ENCODE measurements at regions not wholly inside any gene's neighbourhood (a gene's known extent, or its start where the extent isn't known, plus 50 kb on each side); places are given as distances from the start of the nearest gene placed in this dataset.
"Not testable (repeated sequence)": the region's sequence is repeated elsewhere in the genome, so short reads cannot be mapped to it uniquely, and the experiment has no call there.

DNA sequence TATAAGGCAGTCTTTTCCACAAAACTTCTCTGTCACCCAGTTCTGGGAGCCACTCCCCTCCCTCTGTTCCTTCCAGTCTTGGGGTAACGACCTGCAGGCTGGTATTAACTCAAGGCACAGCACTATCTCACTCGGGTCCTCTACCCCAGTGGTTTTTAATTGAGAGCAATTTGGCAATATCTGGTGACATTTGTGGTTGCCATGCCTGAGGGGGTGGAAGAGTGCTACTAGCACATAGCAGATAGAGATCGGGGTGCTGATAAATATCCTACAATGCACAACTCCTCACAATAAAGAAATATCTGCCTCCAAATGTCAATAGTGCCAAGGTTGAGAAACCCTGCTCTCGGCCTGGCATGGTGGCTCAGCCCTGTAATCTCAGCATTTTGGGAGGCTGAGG, 117.7 kb upstream of the ABCC4 start:
- Histone ChIP-seq H3K27ac (no peak overlapping the region), H3K27me3 (no peaks in the 10 kb centered on the region), H3K9me3 (replicated peaks) (no peaks in the 10 kb centered on the region), H3K4me3 (no peak overlapping the region), H3K36me3 (no peaks in the 10 kb centered on the region), H3K4me1 (no peaks in the 10 kb centered on the region)
- DNase-seq, result no peak

- no peaks in the 10 kb centered on the region for H3K4me1 ChIP-seq
- no peaks in the 10 kb centered on the region for H3K27me3 ChIP-seq
- H3K36me3 ChIP-seq, result no peaks in the 10 kb centered on the region
- DNase-seq, result no peak
- H3K27ac ChIP-seq, result no peak overlapping the region
- H3K4me3 ChIP-seq, result no peak overlapping the region
- H3K9me3 ChIP-seq (replicated peaks), result no peaks in the 10 kb centered on the region
These were observed 119.2 kb upstream of the ABCC4 start for GRCh38 chr13:95420501-95420900.

DNA sequence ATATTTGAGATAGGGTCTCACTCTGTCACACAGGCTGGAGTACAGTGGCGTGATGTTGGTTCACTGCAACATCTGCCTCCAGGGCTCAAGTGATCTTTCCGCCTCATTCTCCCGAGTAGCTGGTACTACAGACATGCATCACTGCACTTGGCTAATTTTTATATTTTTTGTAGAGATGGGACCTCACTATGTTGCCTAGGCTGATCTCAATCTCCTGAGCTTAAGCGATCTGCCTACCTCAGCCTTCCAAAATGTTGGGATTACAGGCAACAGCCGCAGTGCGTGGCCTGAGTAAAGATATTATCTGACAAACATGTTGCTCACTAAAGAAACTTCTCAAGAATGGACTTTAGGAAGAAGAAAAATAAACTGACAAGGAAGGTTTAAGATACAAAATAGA, 125.4 kb upstream of the ABCC4 start:
- no peaks in the 10 kb centered on the region for H3K9me3 ChIP-seq (replicated peaks)
- DNase-seq, result no peak
- no peak overlapping the region for H3K27ac ChIP-seq
- H3K36me3 ChIP-seq, result no peaks in the 10 kb centered on the region
- no peak overlapping the region for H3K4me3 ChIP-seq
- H3K4me1 ChIP-seq, result no peaks in the 10 kb centered on the region
- H3K27me3 ChIP-seq, result no peaks in the 10 kb centered on the region

DNA sequence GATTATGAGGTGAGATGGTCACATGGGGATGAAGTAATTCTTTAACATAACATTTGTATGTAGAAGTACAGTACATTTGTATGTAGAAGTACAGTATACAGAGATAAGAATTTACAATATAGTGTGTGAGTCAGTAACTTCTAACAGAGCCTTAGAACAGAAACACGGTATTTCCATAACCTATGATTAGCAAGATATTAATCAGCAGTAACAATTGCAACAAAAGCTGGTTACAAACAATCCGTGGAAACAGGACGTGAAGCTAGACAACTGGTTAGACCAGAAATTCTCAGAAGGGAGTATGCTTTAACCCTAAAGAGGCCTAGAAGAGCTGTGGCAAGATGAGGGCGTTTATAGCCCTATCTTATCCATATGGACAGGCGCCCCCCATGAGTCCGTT, 122.0 kb upstream of the CLDN10 start:
- H3K4me3 ChIP-seq; DNase-seq; H3K27me3 ChIP-seq; H3K27ac ChIP-seq; H3K9me3 ChIP-seq (replicated peaks); H3K36me3 ChIP-seq; H3K4me1 ChIP-seq: not testable (repeated sequence)

GRCh38 chr13:95432141-95432540, 120.4 kb upstream of the CLDN10 start:
- H3K4me1 ChIP-seq, result no peaks in the 10 kb centered on the region
- H3K9me3 ChIP-seq (replicated peaks), result no peaks in the 10 kb centered on the region
- DNase-seq, result no peak
- no peak overlapping the region for H3K27ac ChIP-seq
- H3K27me3 ChIP-seq, result no peaks in the 10 kb centered on the region
- no peak overlapping the region for H3K4me3 ChIP-seq
- no peaks in the 10 kb centered on the region for H3K36me3 ChIP-seq

- Histone ChIP-seq H3K36me3 (no peaks in the 10 kb centered on the region), H3K9me3 (replicated peaks) (no peaks in the 10 kb centered on the region), H3K4me1 (no peaks in the 10 kb centered on the region), H3K4me3 (no peak overlapping the region), H3K27me3 (no peaks in the 10 kb centered on the region), H3K27ac (no peak overlapping the region)
- no peak for DNase-seq
These were observed 119.0 kb upstream of the CLDN10 start for GRCh38 chr13:95433537-95433936.

GRCh38 chr13:95434111-95434510, 118.4 kb upstream of the CLDN10 start:
- no peak overlapping the region for H3K4me3 ChIP-seq
- H3K9me3 ChIP-seq (replicated peaks), result no peaks in the 10 kb centered on the region
- H3K27ac ChIP-seq, result no peak overlapping the region
- H3K27me3 ChIP-seq, result no peaks in the 10 kb centered on the region
- H3K4me1 ChIP-seq, result no peaks in the 10 kb centered on the region
- no peak for DNase-seq
- H3K36me3 ChIP-seq, result no peaks in the 10 kb centered on the region

GRCh38 chr13:95437561-95437960, 115.0 kb upstream of the CLDN10 start:
- H3K9me3 ChIP-seq (replicated peaks), result no peaks in the 10 kb centered on the region
- DNase-seq, result no peak

DNA sequence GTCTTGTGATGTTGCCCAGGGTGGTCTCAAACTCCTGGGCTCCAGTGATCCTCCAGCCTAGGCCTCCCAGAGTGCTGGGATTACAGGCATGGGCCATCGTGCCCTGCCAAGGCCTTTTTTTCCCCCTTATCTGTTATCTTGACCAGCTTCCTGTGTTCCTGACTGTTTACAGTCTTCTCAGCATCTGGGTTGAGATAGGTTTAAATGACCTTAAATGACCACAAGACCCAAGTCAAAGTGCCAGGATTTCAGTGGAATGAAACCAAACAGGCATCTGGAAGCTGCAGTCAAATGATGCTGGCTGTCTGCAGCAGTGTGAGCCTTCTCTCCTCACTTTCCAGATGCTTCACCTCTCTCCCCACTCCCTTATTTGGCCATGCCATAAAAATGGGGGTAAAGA, 114.2 kb upstream of the CLDN10 start:
- Histone ChIP-seq H3K36me3 (no peaks in the 10 kb centered on the region), H3K27me3 (no peaks in the 10 kb centered on the region), H3K4me3 (no peak overlapping the region), H3K27ac (no peak overlapping the region), H3K4me1 (no peaks in the 10 kb centered on the region), H3K9me3 (replicated peaks) (no peaks in the 10 kb centered on the region)
- no peak for DNase-seq

More at GRCh38 chr13:95437561-95437960, 115.0 kb upstream of the CLDN10 start:
- Histone ChIP-seq H3K4me3 (no peak overlapping the region), H3K36me3 (no peaks in the 10 kb centered on the region), H3K4me1 (no peaks in the 10 kb centered on the region), H3K27ac (no peak overlapping the region), H3K27me3 (no peaks in the 10 kb centered on the region)

GRCh38 chr13:95440441-95441088, 112.0 kb upstream of the CLDN10 start:
- Histone ChIP-seq H3K27ac (no peak overlapping the region), H3K4me3 (no peak overlapping the region), H3K4me1 (no peaks in the 10 kb centered on the region), H3K27me3 (no peaks in the 10 kb centered on the region), H3K36me3 (no peaks in the 10 kb centered on the region), H3K9me3 (replicated peaks) (no peaks in the 10 kb centered on the region)
- no peak for DNase-seq

DNA sequence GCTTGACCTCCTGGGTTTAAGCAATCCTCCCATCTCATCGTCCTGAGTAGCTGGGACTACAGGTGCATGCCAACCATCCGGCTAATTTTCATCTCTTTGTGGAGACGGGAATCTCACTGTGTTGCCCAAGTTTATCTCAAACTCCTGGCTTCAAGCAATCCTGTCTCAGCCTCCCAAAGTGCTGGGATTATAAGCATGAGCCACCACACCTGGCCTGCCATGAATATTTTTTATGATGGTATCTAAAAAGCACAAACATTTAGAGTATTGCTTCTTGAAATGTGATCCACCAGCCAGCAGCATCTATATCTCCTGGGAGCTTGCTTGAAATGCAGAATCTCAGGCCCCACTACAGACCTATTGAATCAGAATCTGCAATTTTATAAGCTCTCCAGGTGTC, 111.2 kb upstream of the CLDN10 start:
- no peaks in the 10 kb centered on the region for H3K4me1 ChIP-seq
- H3K27ac ChIP-seq, result no peak overlapping the region
- no peaks in the 10 kb centered on the region for H3K27me3 ChIP-seq
- no peak for DNase-seq
- H3K4me3 ChIP-seq, result no peak overlapping the region
- no peaks in the 10 kb centered on the region for H3K36me3 ChIP-seq
- no peaks in the 10 kb centered on the region for H3K9me3 ChIP-seq (replicated peaks)

DNA sequence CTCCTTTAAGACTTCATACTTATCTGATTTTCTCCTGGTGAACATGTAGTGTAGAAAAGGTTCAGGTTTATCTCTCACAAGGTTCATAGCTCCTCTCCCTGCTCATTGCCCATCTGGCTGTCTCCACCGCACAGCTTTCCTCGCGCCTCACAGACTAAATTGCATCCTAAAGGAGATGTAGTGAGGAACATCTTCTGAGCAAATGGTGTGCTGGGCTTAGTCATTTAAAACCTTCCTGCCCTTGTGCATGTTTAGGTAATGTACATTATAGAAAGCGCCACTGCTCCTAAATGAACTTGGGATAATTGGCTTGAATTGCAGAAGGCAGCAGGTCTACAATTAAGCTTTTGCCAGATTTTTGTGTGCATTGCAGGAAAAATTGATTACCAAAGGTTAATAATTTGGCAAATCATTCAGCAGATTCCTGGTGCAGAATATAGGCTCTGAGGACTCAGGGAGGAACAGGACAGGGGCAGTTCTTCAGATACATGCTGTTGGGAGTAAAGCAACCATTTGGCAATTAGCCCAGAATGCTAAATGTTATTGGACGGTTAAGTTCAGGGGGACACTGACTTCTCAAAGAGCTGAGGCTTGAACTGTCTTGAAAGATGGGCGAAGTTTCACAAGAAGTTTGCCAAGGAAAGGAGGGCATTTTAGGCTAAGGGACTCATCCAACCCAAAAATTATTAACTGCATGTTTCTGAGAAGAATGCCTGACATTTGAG, 108.4 kb upstream of the CLDN10 start:
- no peaks in the 10 kb centered on the region for H3K36me3 ChIP-seq
- no peaks in the 10 kb centered on the region for H3K9me3 ChIP-seq (replicated peaks)
- no peak overlapping the region for H3K4me3 ChIP-seq
- DNase-seq, result no peak
- no peaks in the 10 kb centered on the region for H3K4me1 ChIP-seq
- no peaks in the 10 kb centered on the region for H3K27me3 ChIP-seq
- H3K27ac ChIP-seq, result no peak overlapping the region

GRCh38 chr13:95445131-95445530, 107.4 kb upstream of the CLDN10 start:
- Histone ChIP-seq H3K4me3 (no peak overlapping the region), H3K4me1 (no peaks in the 10 kb centered on the region), H3K36me3 (no peaks in the 10 kb centered on the region), H3K27ac (no peak overlapping the region), H3K9me3 (replicated peaks) (no peaks in the 10 kb centered on the region), H3K27me3 (no peaks in the 10 kb centered on the region)
- DNase-seq, result no peak

GRCh38 chr13:95447814-95448213, 104.7 kb upstream of the CLDN10 start:
- Histone ChIP-seq H3K4me1 (no peaks in the 10 kb centered on the region), H3K36me3 (no peaks in the 10 kb centered on the region), H3K4me3 (no peak overlapping the region), H3K9me3 (replicated peaks) (no peaks in the 10 kb centered on the region), H3K27me3 (no peaks in the 10 kb centered on the region), H3K27ac (no peak overlapping the region)
- DNase-seq, result no peak

- Histone ChIP-seq H3K4me1 (no peaks in the 10 kb centered on the region), H3K4me3 (no peak overlapping the region), H3K27ac (no peak overlapping the region), H3K27me3 (no peaks in the 10 kb centered on the region), H3K36me3 (no peaks in the 10 kb centered on the region), H3K9me3 (replicated peaks) (no peaks in the 10 kb centered on the region)
- DNase-seq, result no peak
These were observed 100.9 kb upstream of the CLDN10 start for GRCh38 chr13:95451656-95452055.

DNA sequence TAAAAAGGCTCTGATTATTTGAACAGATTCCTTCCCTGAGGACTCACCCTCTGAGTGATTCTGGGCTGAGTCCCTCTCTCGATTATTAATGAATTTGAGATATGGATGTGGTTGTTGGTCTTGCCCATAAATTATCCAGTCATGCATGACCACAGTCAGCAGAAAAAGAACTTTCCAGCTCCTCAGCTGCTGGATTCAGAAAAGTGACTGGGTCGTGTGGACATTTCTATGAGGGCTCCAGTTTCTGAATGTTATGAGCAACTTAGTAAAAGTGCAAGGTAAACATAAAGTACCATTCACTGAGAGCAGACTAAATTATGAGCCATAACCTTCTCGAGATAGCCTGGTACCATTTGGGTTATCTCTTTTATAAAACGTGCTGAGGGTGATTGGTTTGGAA, 100.1 kb upstream of the CLDN10 start:
- no peaks in the 10 kb centered on the region for H3K4me1 ChIP-seq

More for the DNA sequence above, 100.1 kb upstream of the CLDN10 start:
- no peaks in the 10 kb centered on the region for H3K27me3 ChIP-seq
- DNase-seq, result no peak
- H3K9me3 ChIP-seq (replicated peaks), result no peaks in the 10 kb centered on the region
- no peaks in the 10 kb centered on the region for H3K36me3 ChIP-seq
- H3K27ac ChIP-seq, result no peak overlapping the region
- H3K4me3 ChIP-seq, result no peak overlapping the region
